H9 (cell line): ENCODE measurements at regions not wholly inside any gene's neighbourhood (a gene's known extent, or its start where the extent isn't known, plus 50 kb on each side); places are given as distances from the start of the nearest gene placed in this dataset.

ENCODE experiments used
- DNase-seq: peaks from one replicate; pipeline ENCODE4 v3.0.0-alpha.2; 2017
- H2AFZ ChIP-seq: one replicate; pipeline ENCODE4 v1.6.1; 2013; ENCODE audit warnings: mild to moderate bottlenecking, low read length, control low read depth, moderate library complexity
- H2AK5ac ChIP-seq: 2 replicates; pipeline ENCODE4 v1.6.1; 2013; ENCODE audit warnings: low read length, control low read depth, mixed read lengths; ENCODE audit not compliant: insufficient read length
- H2BK120ac ChIP-seq: one replicate; pipeline ENCODE4 v1.6.1; 2013; ENCODE audit warnings: low read depth, mild to moderate bottlenecking, low read length, control low read depth, inconsistent platforms; ENCODE audit not compliant: poor library complexity, severe bottlenecking
- H2BK12ac ChIP-seq: 2 replicates; pipeline ENCODE4 v1.6.1; 2013; ENCODE audit warnings: low read length, control low read depth, mixed read lengths, low read depth; ENCODE audit not compliant: insufficient read length
- H2BK15ac ChIP-seq: 2 replicates; pipeline ENCODE4 v1.6.1; 2013; ENCODE audit warnings: low read depth, low read length, control low read depth
- H2BK20ac ChIP-seq: one replicate; pipeline ENCODE4 v1.6.1; 2013; ENCODE audit warnings: low read depth, mild to moderate bottlenecking, low read length, control low read depth, inconsistent platforms; ENCODE audit not compliant: poor library complexity, severe bottlenecking
- H2BK5ac ChIP-seq: 2 replicates; pipeline ENCODE4 v1.6.1; 2013; ENCODE audit warnings: low read length, control low read depth, mixed read lengths; ENCODE audit not compliant: insufficient read length
- H3K14ac ChIP-seq: 2 replicates; pipeline ENCODE4 v1.6.1; 2013; ENCODE audit warnings: low read length, control low read depth; ENCODE audit not compliant: insufficient read depth
- H3K18ac ChIP-seq: 2 replicates; pipeline ENCODE4 v1.6.1; 2013; ENCODE audit warnings: low read depth, mild to moderate bottlenecking, mixed read lengths, low read length, control low read depth; ENCODE audit not compliant: insufficient read length
- H3K23ac ChIP-seq: 2 replicates; pipeline ENCODE4 v1.6.1; 2013; ENCODE audit warnings: low read length, control low read depth, mixed read lengths, low read depth; ENCODE audit not compliant: insufficient read length
- H3K23me2 ChIP-seq: 2 replicates; pipeline ENCODE4 v1.6.1; 2013; ENCODE audit warnings: low read depth, mild to moderate bottlenecking, mixed read lengths, low read length, control low read depth; ENCODE audit not compliant: insufficient read length, poor library complexity, severe bottlenecking
- H3K27ac ChIP-seq: 2 replicates; pipeline ENCODE4 v1.5.1; 2013; ENCODE audit warnings: low read length, control low read depth, mixed read lengths, low read depth; ENCODE audit not compliant: insufficient read length
- H3K27me3 ChIP-seq: 2 replicates; pipeline ENCODE4 v1.6.1; 2013; ENCODE audit warnings: low read length, control low read depth, inconsistent platforms; ENCODE audit not compliant: insufficient read depth
- H3K4ac ChIP-seq: 2 replicates; pipeline ENCODE4 v1.6.1; 2013; ENCODE audit warnings: low read depth, mild to moderate bottlenecking, control low read depth, inconsistent platforms, low read length, moderate library complexity
- H3K4me1 ChIP-seq: 2 replicates; pipeline ENCODE4 v1.6.1; 2013; ENCODE audit warnings: low read length, control low read depth, inconsistent platforms; ENCODE audit not compliant: insufficient read depth
- H3K4me2 ChIP-seq: 2 replicates; pipeline ENCODE4 v1.6.1; 2013; ENCODE audit warnings: low read length, control low read depth, mixed read lengths; ENCODE audit not compliant: insufficient read length, insufficient read depth
- H3K56ac ChIP-seq: 2 replicates; pipeline ENCODE4 v1.6.1; 2013; ENCODE audit warnings: low read depth, mild to moderate bottlenecking, mixed read lengths, low read length, control low read depth; ENCODE audit not compliant: insufficient read length
- H3K79me1 ChIP-seq: 2 replicates; pipeline ENCODE4 v1.6.1; 2013; ENCODE audit warnings: low read depth, mild to moderate bottlenecking, moderate library complexity, low read length, control low read depth, inconsistent platforms; ENCODE audit not compliant: insufficient read depth, poor library complexity, severe bottlenecking
- H3K79me2 ChIP-seq: 2 replicates; pipeline ENCODE4 v1.6.1; 2013; ENCODE audit warnings: low read length, control low read depth, inconsistent platforms; ENCODE audit not compliant: insufficient read depth
- H3K9ac ChIP-seq: 2 replicates; pipeline ENCODE4 v1.6.1; 2013; ENCODE audit warnings: low read length, control low read depth, mixed read lengths; ENCODE audit not compliant: insufficient read length; ENCODE audit errors: extremely low read depth
- H3K9me3 ChIP-seq: one replicate; pipeline ENCODE4 v1.6.1; 2013; ENCODE audit warnings: low read depth, low read length, inconsistent platforms; ENCODE audit not compliant: control insufficient read depth
- H3T11ph ChIP-seq: one replicate; pipeline ENCODE4 v1.6.1; 2013; ENCODE audit warnings: mild to moderate bottlenecking, low read length, control low read depth, inconsistent platforms
- H4K20me1 ChIP-seq: one replicate; pipeline ENCODE4 v1.6.1; 2013; ENCODE audit not compliant: control insufficient read depth, insufficient read length, insufficient read depth
- H4K5ac ChIP-seq: 2 replicates; pipeline ENCODE4 v1.6.1; 2013; ENCODE audit warnings: low read depth, mild to moderate bottlenecking, mixed read lengths, low read length, control low read depth; ENCODE audit not compliant: insufficient read length
- H4K8ac ChIP-seq: replicated peaks from 2 replicates; pipeline ENCODE4 v1.6.1; 2013; ENCODE audit warnings: low read length, control low read depth, mixed read lengths, low read depth; ENCODE audit not compliant: insufficient read length
- H4K91ac ChIP-seq: 2 replicates; pipeline ENCODE4 v1.6.1; 2013; ENCODE audit warnings: low read depth, mild to moderate bottlenecking, moderate library complexity, mixed read lengths, low read length, control low read depth; ENCODE audit not compliant: insufficient read length
- H3K27ac Mint-ChIP-seq, 3 experiments: 2 replicates in 2 of 3; 3 replicates in 1 of 3; pipeline ENCODE4 v1.8.0; 2020 to 2021; ENCODE audit warnings: mixed read lengths in 3 of 3, mild to moderate bottlenecking in 1 of 3, moderate library complexity in 1 of 3
- H3K27me3 Mint-ChIP-seq: 2 replicates; pipeline ENCODE4 v1.8.0; 2021; ENCODE audit warnings: low read depth, mild to moderate bottlenecking, moderate library complexity, mixed read lengths
- H3K36me3 Mint-ChIP-seq, 3 experiments: 2 replicates in 2 of 3; 3 replicates in 1 of 3; pipeline ENCODE4 v1.8.0; 2020 to 2021; ENCODE audit warnings: low read depth in 3 of 3, mixed read lengths in 3 of 3; ENCODE audit not compliant: insufficient read depth in 1 of 3
- H3K4me1 Mint-ChIP-seq, 2 experiments: 2 replicates each; pipeline ENCODE4 v1.8.0; 2020; ENCODE audit warnings: mixed read lengths in 2 of 2
- H3K4me3 Mint-ChIP-seq, 2 experiments: 2 replicates in 1 of 2; 3 replicates in 1 of 2; pipeline ENCODE4 v1.8.0; 2020 to 2021; ENCODE audit warnings: mild to moderate bottlenecking in 2 of 2, mixed read lengths in 2 of 2, moderate library complexity in 1 of 2
- H3K9me3 Mint-ChIP-seq, 2 experiments: 2 replicates in 1 of 2; 3 replicates in 1 of 2; pipeline ENCODE4 v1.8.0; 2020; ENCODE audit warnings: mild to moderate bottlenecking in 2 of 2, mixed read lengths in 2 of 2, moderate library complexity in 1 of 2
- CTCF ChIP-seq: fragments of 200-600 bp; sonication (generic); conservative IDR thresholded peaks from 3 replicates; pipeline ENCODE4 v1.8.0; 2021; ENCODE audit warnings: antibody characterized with exemption, mild to moderate bottlenecking
- WGBS: extraction: QIAGEN DNeasy Blood & Tissue Kit; methylation state at CpG from one replicate; pipeline ENCODE4 v1.1.7; 2013; ENCODE audit warnings: missing lambda C conversion rate, low lambda C conversion rate, mixed read lengths; ENCODE audit not compliant: insufficient read length; ENCODE audit errors: extremely low coverage; 5-methylcytosine and 5-hydroxymethylcytosine counted together

- no peak overlapping the region for H3K9ac ChIP-seq
- Mint-ChIP-seq H3K9me3 (peaks cover 0 to 2% of the 10 kb centered on the region in 2 experiments; a peak in 2 of 5 replicates), H3K4me1 (no peaks in the 10 kb centered on the region), H3K4me3 (no peak overlapping the region), H3K27me3 (peaks cover 2% of the 10 kb centered on the region; the same call in 1 of the 2 replicates), H3K36me3 (no peaks in the 10 kb centered on the region), H3K27ac (no peak overlapping the region)
- no peaks in the 10 kb centered on the region for H3K4me1 ChIP-seq
- no peaks in the 10 kb centered on the region for H3K9me3 ChIP-seq
- no peak overlapping the region for H2BK120ac ChIP-seq
- H3T11ph ChIP-seq: no peak overlapping the region
- H2AFZ ChIP-seq: no peak overlapping the region
- H4K8ac ChIP-seq: no peak overlapping the region
- no peaks in the 10 kb centered on the region for H3K79me1 ChIP-seq
- H3K4ac ChIP-seq: no peak overlapping the region
- H2BK5ac ChIP-seq: no peak overlapping the region
- H3K23me2 ChIP-seq: no peaks in the 10 kb centered on the region
- no peak overlapping the region for H4K91ac ChIP-seq
- no peak overlapping the region for H3K18ac ChIP-seq
- no peak overlapping the region for H3K14ac ChIP-seq
- H3K79me2 ChIP-seq: no peaks in the 10 kb centered on the region
- H2BK15ac ChIP-seq: no peak overlapping the region
- H2BK20ac ChIP-seq: no peak overlapping the region
- H3K4me2 ChIP-seq: no peak overlapping the region
- TF ChIP-seq CTCF: no peak
- no peak overlapping the region for H2BK12ac ChIP-seq
- H3K56ac ChIP-seq: no peak overlapping the region
- WGBS: no CpG with 5 or more reads among the region's 3 CpGs
- no peaks in the 10 kb centered on the region for H4K20me1 ChIP-seq
- H4K5ac ChIP-seq: no peak overlapping the region
- H3K23ac ChIP-seq: no peak overlapping the region
- no peak overlapping the region for H2AK5ac ChIP-seq
- no peaks in the 10 kb centered on the region for H3K27me3 ChIP-seq
- DNase-seq: no peak
- H3K27ac ChIP-seq: no peak overlapping the region
These were observed 135.1 kb upstream of the ANKFN1 start for GRCh38 chr17:56018211-56018610.
